Spleen (tissue), 11 donors: ENCODE measurements at regions not wholly inside any gene's neighbourhood (a gene's known extent, or its start where the extent isn't known, plus 50 kb on each side); places are given as distances from the start of the nearest gene placed in this dataset.
"Not testable (repeated sequence)": the region's sequence is repeated elsewhere in the genome, so short reads cannot be mapped to it uniquely, and the experiment has no call there.

Experiments used
- DNase-seq: peaks from one replicate; pipeline ENCODE4 v3.0.0-alpha.2; 2020
- H3K27ac ChIP-seq, 8 donors: fragments of 200-600 bp; sonication (generic) in 7 of 8; 1 replicate in 4 of 8; 2 replicates in 4 of 8; pipeline versions ENCODE4 v1.5.0 to v1.8.0; 2016 to 2021; ENCODE audit warnings: inconsistent platforms in 4 of 8, mild to moderate bottlenecking in 4 of 8, moderate library complexity in 1 of 8
- H3K27me3 ChIP-seq, 7 donors: fragments of 200-600 bp; sonication (generic) in 6 of 7; replicated peaks in 1 of 7; 1 replicate in 4 of 7; 2 replicates in 3 of 7; pipeline versions ENCODE4 v1.5.0 to v1.8.0; 2016 to 2021; ENCODE audit warnings: inconsistent platforms in 3 of 7, mild to moderate bottlenecking in 1 of 7
- H3K36me3 ChIP-seq, 6 donors: fragments of 200-600 bp; sonication (generic) in 5 of 6; 1 replicate in 4 of 6; 2 replicates in 2 of 6; pipeline versions ENCODE4 v1.5.0 to v1.8.0; 2016 to 2021; ENCODE audit warnings: inconsistent platforms in 2 of 6
- H3K4me1 ChIP-seq, 6 donors: fragments of 200-600 bp; sonication (generic) in 5 of 6; 1 replicate in 3 of 6; 2 replicates in 3 of 6; pipeline versions ENCODE4 v1.5.0 to v1.8.0; 2016 to 2021; ENCODE audit warnings: inconsistent platforms in 3 of 6
- H3K4me3 ChIP-seq, 8 donors: fragments of 200-600 bp; sonication (generic) in 7 of 8; 1 replicate in 4 of 8; 2 replicates in 4 of 8; pipeline versions ENCODE4 v1.5.0 to v1.8.0; 2016 to 2021; ENCODE audit warnings: inconsistent platforms in 4 of 8, mild to moderate bottlenecking in 4 of 8, moderate library complexity in 2 of 8
- H3K9me3 ChIP-seq, 8 donors: fragments of 200-600 bp; sonication (generic) in 7 of 8; 1 replicate in 4 of 8; 2 replicates in 4 of 8; pipeline versions ENCODE4 v1.5.0 to v1.8.0; 2016 to 2021; ENCODE audit warnings: inconsistent platforms in 4 of 8
- POLR2A ChIP-seq, 3 donors: fragments of 450-650 bp; IDR thresholded peaks; one replicate each; pipeline ENCODE4 v1.5.1; 2017; ENCODE audit warnings: antibody characterized with exemption in 3 of 3, mild to moderate bottlenecking in 1 of 3
- POLR2AphosphoS5 ChIP-seq, 3 donors: sonication (generic); formaldehyde crosslinking; IDR thresholded peaks; one replicate each; pipeline ENCODE4 v1.5.1; 2017; ENCODE audit warnings: antibody characterized with exemption in 3 of 3
- whole genome bisulfite sequencing, 5 donors: extraction: QIAGEN DNeasy Blood & Tissue Kit in 3 of 5; methylation state at CpG; one replicate each; pipeline versions ENCODE4 v1.1.5 to v1.1.7; 2013 to 2018; 5-methylcytosine and 5-hydroxymethylcytosine counted together
- intact Hi-C: fragments of 100-400 bp; cut with DNase I; formaldehyde crosslinking; loops from one replicate; pipeline ENCODE4 v1.15.0; 2023; ENCODE audit warnings: low total_unique reads
- TF ChIP-seq, protein P1 (sequence below), 11 experiments: fragments of 200-600 bp in 7 of 11; fragments of 450-650 bp in 4 of 11; sonication (generic) in 4 of 11; IDR thresholded peaks in 8 of 11; conservative IDR thresholded peaks in 3 of 11; 1 replicate in 7 of 11; 2 replicates in 4 of 11; pipeline versions ENCODE4 v1.4.0 to v1.8.0; 2016 to 2021; ENCODE audit warnings: antibody characterized with exemption in 11 of 11, inconsistent platforms in 4 of 11, mild to moderate bottlenecking in 1 of 11
- donor health status: healthy with polysubstance abuse.
- donor health status: DM: no; HTN: no; CAD: no; lungs with moderate emphysema.
- donor health status: DM: no; HTN: no; CAD: no.
- donor health status: Bipolar disorder and iron deficiency.
- donor health status: healthy.
- donor health status: DM: no; HTN: no; CAD: no.
- donor health status: DM: yes; HTN: yes; CAD: no.

DNA sequence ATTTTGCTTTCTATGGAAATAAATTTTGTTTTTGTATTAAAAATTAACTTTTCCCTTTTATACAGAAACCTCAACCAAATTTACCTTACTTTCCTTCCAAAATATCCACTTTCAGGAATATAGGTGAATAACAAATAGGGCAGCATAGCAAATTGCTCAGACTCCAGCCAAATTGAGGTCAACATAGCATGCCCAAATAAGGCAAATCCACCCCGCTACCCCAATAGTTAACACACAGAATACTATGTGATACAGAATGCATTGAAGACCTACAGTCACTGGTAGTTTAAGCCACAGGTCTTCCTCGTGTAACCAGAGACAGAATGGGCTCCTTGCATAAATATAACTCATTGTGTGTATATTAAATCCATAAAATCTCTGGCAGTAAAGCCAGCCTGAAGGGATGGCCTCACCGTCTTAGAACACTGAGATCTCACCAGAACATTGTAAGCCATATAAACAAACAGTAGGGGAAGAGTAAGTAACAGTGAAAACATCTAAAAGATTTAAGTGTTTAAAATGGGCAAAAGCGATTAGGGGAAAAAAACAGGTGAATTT, 72.2 kb downstream of the PMAIP1 start:
- intact Hi-C loops = no loop called here
- 67 to 74% (median 70%) methylated on average over 4 of the region's 4 CpGs for WGBS, 5 donors
- DNase-seq = no peak

DNA sequence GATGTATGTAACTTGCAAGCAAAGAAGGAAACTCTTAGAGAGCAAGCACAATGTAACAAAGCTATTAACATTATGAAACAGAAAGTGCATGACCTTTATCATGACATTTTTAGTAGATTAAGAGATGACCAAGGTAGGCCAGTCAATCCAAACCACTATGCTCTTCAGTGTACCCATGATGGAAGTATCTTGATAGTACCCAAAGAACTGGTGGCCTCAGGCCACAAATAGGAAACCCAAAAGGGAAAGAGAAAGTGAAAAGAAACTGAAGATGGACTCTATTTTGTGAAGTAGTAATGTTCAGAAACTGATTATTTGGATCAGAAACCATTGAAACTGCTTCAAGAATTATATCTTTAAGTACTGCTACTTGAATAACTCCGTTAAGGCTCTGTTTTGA, 71.3 kb downstream of the PMAIP1 start:
- WGBS, 5 donors = 34 to 87% (median 73%) methylated on average over 1 of the region's 1 CpG
- peaks cover 0 to 23% (median 10%) of the 10 kb centered on the region in 7 donors for H3K27me3 ChIP-seq
- H3K9me3 ChIP-seq, DNase-seq, H3K36me3 ChIP-seq, H3K4me1 ChIP-seq, intact Hi-C loops, H3K27ac ChIP-seq, H3K4me3 ChIP-seq: not testable (repeated sequence)

More for the DNA sequence above, 72.2 kb downstream of the PMAIP1 start:
- Histone ChIP-seq H3K9me3 (no peaks in the 10 kb centered on the region), H3K27me3 (peaks cover 0 to 23% (median 10%) of the 10 kb centered on the region in 7 donors), H3K4me1 (no peaks in the 10 kb centered on the region), H3K4me3 (no peak overlapping the region), H3K36me3 (no peaks in the 10 kb centered on the region), H3K27ac (no peak overlapping the region)
- TF ChIP-seq POLR2A (IDR thresholded peaks at IDR 0.05) (no peak), POLR2AphosphoS5 (IDR thresholded peaks at IDR 0.05) (no peak)
- TF ChIP-seq, protein P1, sequence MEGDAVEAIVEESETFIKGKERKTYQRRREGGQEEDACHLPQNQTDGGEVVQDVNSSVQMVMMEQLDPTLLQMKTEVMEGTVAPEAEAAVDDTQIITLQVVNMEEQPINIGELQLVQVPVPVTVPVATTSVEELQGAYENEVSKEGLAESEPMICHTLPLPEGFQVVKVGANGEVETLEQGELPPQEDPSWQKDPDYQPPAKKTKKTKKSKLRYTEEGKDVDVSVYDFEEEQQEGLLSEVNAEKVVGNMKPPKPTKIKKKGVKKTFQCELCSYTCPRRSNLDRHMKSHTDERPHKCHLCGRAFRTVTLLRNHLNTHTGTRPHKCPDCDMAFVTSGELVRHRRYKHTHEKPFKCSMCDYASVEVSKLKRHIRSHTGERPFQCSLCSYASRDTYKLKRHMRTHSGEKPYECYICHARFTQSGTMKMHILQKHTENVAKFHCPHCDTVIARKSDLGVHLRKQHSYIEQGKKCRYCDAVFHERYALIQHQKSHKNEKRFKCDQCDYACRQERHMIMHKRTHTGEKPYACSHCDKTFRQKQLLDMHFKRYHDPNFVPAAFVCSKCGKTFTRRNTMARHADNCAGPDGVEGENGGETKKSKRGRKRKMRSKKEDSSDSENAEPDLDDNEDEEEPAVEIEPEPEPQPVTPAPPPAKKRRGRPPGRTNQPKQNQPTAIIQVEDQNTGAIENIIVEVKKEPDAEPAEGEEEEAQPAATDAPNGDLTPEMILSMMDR (IDR thresholded peaks at IDR 0.05 in 8 of 11, conservative IDR thresholded peaks at IDR 0.05 in 3 of 11) = no peak

DNA sequence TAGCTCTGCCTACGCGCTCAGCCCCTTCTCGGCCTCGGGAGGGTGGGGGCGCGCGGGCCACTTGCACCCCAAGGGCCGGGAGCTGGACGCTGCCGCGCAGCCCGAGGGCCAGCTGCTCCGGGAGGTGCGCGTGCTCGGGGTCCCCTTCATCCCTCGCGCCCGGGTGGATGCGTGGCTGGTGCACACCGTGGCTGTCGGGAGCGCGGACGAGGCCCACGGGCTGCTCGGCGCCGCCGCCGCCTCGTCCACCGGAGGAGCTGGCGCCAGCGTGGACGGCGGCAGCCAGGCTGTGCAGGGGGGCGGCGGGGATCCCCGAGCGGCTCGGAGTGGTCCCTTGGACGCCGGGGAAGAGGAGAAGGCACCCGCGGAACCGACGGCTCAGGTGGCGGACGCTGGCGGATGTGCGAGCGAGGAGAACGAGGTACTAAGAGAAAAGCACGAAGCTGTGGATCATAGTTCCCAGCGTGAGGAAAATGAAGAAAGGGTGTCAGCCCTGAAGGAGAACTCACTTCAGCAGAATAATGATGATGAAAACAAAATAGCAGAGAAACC, 69.8 kb downstream of the PMAIP1 start:
- Histone ChIP-seq H3K27me3 (peaks cover 0 to 23% (median 10%) of the 10 kb centered on the region in 7 donors), H3K4me3 (peak overlapping the region in 1 of 8 donors; percentile 28)
- 37 to 62% (median 55%) methylated on average over 44 to 56 of the region's 56 CpGs for WGBS, 5 donors
- H3K9me3 ChIP-seq, H3K4me1 ChIP-seq, H3K27ac ChIP-seq, intact Hi-C loops, H3K36me3 ChIP-seq: not testable (repeated sequence)
- peak; percentile 73 for DNase-seq

DNA sequence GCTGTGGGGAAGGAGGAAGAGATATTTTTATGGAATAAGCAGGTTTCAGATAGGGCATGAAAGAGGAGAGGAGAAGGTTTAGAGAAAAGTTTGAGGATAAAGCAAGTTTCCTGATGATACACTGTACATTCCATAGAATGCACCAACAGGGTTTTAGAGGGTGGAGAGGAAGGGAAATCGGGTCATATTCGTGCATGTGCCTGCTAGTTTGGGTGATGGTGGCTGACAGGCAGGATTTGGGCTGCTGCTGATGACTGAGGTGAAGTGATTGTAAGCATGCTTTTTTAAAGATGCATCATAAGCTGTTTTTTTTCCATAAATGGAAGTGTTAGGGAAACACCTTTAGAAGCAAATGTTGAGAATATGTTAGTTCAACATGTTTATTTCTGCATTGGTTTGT, 68.8 kb downstream of the PMAIP1 start:
- no peak overlapping the region for H3K4me3 ChIP-seq
- intact Hi-C loops = no loop called here
- TF ChIP-seq, protein P1 (IDR thresholded peaks at IDR 0.05 in 8 of 11, conservative IDR thresholded peaks at IDR 0.05 in 3 of 11) = no peak
- TF ChIP-seq POLR2A (IDR thresholded peaks at IDR 0.05) = no peak
- TF ChIP-seq POLR2AphosphoS5 (IDR thresholded peaks at IDR 0.05) = no peak
- DNase-seq = no peak
- H3K27ac ChIP-seq = no peak overlapping the region
- no peaks in the 10 kb centered on the region for H3K36me3 ChIP-seq
- peaks cover 0 to 23% (median 10%) of the 10 kb centered on the region in 7 donors for H3K27me3 ChIP-seq
- 89 to 97% (median 93%) methylated on average over 2 of the region's 2 CpGs for WGBS, 5 donors
- H3K9me3 ChIP-seq = no peaks in the 10 kb centered on the region
- H3K4me1 ChIP-seq = no peaks in the 10 kb centered on the region

DNA sequence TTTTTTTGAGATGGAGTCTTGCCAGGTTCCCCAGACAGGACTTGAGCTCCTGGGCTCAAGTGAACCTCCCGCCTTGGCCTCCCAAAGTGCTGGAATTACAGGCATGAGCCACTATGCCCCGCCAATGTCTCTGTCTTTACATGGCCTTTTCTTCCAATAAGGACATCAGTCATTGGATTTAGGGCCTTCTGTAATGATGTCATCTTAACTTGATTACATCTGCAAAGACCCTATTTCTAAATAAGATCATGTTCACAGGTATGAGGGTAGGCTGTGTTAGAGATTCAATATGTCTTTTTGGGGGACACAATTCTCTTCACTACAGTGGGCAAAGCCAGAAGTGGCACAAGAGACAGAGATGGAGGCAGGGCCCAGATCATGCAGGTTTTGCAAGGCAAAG, 68.1 kb downstream of the PMAIP1 start:
- 95 to 100% (median 98%) methylated on average over 2 of the region's 2 CpGs for WGBS, 5 donors
- no peaks in the 10 kb centered on the region for H3K9me3 ChIP-seq
- no peak for DNase-seq
- H3K27ac ChIP-seq = no peak overlapping the region
- no peak overlapping the region for H3K4me3 ChIP-seq
- peaks cover 0 to 23% (median 10%) of the 10 kb centered on the region in 7 donors for H3K27me3 ChIP-seq
- no peaks in the 10 kb centered on the region for H3K4me1 ChIP-seq
- intact Hi-C loops = no loop called here
- H3K36me3 ChIP-seq = no peaks in the 10 kb centered on the region
- TF ChIP-seq, protein P1 (IDR thresholded peaks at IDR 0.05 in 8 of 11, conservative IDR thresholded peaks at IDR 0.05 in 3 of 11) = no peak
- TF ChIP-seq POLR2A (IDR thresholded peaks at IDR 0.05) (no peak), POLR2AphosphoS5 (IDR thresholded peaks at IDR 0.05) (no peak)
